HG03520 (cell line): ENCODE measurements at regions not wholly inside any gene's neighbourhood (a gene's known extent, or its start where the extent isn't known, plus 50 kb on each side); places are given as distances from the start of the nearest gene placed in this dataset.
"Not testable (repeated sequence)": the region's sequence is repeated elsewhere in the genome, so short reads cannot be mapped to it uniquely, and the experiment has no call there.

Source experiments
- ATAC-seq: cut with Tn5 transposase; IDR thresholded peaks from one replicate; pipeline ENCODE4 v1.9.1; 2021; ENCODE audit warnings: mild to moderate bottlenecking, moderate library complexity; ENCODE audit not compliant: unreplicated experiment

DNA sequence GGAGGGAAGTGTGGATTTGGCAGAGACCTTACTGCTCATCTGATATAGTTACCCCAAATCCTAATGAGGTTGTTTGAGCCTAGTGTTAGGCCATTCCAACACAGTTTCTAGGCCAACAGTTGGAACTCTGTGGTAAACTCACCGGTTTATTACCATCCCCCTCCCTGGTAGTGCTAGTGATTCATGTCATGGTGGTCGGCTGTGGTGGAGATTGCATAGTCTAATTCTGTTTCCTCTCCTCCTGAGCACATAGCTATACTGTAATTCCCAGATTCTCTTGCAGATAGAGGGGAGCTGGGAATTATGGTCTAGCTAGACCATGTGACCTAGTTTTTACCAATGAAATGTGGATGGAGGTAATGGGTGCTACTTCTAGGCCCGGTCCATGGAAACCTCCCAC, 123.7 kb upstream of the KIF26B start:
- no peak for ATAC-seq

DNA sequence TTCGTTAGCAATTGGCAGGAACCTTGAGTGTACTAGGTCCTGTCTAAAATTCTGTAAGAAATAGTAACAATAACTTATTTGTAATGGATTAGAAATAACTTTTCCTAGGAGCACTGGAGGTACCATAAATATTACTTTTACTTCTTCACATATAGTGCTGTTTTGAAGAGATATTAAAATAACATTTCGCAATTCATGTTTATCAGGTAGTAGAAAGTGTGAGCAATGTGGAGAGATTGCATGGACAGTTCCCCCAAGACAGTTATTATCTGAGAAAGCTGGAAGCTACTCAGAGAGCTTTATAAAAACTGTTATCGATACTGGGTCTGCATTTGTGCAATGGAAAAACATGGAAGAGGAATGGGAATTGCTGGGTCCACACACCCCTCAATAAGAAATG, 128.5 kb upstream of the KIF26B start:
- ATAC-seq: no peak

DNA sequence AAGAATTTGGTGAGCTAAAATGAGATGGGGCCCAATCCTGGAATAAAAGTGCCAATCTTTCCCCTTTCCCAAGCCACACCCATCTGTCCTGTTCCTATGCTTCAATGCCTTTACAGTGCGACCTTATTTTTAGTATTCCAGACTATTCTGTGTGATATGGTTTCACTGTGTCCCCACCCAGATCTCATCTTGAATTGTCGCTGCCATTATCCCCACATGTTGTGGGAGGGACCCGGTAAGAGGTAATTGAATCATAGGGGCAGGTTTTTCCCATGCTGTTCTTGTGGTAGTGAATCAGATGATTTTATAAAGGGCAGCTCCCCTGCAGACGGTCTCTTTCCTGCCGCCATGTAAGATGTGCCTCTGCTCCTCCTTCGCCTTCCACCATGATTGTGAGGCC, 129.3 kb upstream of the KIF26B start:
- no peak for ATAC-seq

DNA sequence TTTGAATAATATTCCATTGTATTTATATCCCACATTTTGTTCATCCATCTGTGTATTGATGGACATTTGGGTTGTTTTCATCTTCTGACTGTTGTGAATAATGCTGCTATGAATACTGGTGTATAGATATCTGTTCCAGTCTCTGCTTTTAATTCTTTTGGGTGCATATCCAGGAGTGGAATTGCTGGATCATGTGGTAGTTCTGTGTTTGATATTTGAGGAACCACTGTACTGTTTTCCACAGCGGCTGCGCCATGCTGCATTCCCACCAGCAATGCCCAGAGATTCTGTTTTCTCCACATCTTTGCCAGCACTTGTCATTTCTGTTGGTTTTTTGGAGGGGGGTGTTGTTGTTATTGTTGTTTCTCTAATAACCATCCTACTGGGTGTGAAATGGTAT, 131.6 kb upstream of the KIF26B start:
- no peak for ATAC-seq

DNA sequence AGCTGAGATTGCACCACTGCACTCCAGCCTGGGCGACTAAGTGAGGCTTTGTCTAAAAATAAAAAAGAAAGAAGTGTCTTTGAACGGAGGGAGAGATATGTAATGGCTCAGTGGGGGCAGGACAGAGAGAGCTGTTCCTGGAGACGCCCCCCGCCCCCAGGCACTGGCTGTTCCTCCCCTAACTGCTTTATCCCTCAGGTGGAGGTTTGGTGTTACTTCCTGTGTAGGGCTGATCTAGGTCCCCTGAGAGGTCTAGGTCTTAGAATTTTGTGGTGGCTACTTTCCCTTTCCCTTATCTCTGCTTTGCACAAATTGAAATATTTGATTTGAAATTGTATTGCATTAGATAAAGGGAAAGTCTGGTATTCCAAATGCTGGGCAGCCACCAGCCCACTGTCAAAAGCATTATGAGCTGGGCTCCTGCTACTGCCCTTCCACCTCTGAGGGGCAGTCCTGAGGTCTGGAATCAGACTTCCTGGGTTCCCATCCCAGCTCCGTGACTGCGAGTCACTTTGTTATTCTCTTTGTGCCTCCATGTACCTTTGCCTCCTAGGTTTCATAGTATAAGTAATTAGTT, 134.8 kb upstream of the KIF26B start:
- ATAC-seq: no peak

DNA sequence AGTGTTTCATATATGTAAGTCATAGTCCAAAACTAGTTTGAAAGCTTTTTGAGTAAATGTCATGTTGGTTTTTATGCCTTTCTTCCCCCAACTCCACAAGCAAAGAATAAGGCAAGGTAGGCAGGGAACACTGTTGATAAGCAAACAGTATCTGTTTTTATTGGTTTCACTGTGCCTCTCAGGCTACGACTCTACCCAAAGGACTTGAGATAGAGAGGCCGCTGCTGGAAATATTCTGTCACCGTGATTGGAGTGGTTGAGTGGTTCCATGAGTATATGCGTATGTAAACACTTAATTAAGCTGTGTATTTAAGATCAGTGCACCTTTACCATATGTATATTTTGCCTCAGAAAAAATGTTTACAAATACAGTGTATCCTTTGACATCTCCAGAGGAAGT, 138.1 kb upstream of the KIF26B start:
- ATAC-seq: no peak

DNA sequence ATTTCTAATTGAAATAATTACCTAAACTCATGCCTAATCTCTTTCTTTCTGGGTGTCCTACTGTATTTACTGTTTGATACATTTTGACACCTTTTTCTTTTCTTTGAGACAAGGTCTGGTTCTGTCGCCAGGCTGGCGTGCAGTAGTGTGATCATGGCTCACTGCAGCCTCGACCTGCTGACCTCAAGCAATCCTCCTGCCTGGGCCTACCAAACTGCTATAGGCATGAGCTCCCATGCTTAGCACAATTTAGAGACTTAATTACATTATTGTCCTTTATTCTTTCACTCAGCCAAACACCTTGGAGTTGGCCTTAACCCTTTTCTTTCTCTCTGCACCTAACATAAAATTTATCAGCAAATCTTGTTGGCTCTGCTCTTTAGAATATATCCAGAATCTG, 139.8 kb upstream of the KIF26B start:
- no peak for ATAC-seq

DNA sequence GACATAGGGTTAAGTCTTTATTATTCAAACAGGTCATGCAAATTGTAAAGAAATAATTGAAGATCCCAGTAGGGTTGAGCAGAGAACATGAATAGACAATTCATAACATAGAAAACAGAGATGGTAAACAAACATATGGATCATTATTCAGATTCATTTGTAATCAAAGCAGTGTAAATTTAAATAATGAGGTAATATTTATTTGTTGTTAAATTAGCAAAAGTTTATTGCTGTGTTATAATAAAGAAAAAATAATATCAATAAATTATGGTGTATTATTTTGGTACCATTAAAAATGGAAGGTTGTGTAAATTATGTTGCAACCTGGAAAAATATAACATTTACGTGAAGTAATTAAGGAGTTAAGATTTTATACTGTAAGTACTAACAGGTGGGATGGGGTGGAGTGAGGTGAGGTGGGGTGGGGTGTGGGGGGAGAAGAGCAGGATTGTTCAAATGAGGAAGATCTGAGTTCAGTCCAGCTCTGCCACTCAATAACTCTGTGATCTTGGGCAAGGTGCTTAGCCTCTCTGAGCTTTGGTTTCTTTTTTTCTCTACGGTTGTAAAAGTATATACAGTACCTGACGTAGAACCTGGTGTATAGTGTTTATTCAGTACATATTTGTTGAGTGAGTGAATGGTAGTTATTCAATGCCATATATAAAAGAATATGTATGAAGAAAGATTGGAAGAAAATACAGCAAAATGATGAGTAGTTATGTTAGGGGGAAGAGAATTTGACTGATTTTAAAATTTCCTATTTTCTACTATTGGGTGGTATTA, 140.3 kb upstream of the KIF26B start:
- no peak for ATAC-seq

DNA sequence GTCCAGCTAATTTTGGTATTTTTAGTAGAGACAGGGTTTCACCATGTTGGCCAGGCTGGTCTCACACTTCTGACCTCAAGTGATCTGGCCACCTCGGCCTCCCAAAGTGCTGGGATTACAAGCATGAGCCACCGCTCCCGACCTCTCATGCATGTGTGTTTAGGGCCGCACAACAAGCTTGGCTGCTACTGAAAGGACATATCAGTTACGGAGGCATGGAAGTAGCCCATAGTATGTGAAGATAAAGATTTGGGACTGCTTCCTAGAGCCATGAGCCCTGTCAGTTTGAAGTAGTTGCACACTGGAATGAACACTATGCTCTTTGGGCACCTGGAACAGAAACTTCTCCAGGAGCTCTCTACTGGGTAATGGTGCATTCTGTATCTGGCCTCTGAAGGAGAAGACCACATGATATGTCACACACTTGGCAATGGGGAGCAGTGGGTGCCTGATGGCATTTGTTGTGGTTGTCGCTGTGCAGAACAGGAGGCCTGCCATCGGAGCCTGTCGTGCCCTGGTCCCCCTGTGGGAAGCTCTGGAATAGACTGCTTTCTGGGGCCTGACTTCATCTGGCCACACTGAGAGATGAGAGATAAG, 144.7 kb upstream of the KIF26B start:
- ATAC-seq: no peak

DNA sequence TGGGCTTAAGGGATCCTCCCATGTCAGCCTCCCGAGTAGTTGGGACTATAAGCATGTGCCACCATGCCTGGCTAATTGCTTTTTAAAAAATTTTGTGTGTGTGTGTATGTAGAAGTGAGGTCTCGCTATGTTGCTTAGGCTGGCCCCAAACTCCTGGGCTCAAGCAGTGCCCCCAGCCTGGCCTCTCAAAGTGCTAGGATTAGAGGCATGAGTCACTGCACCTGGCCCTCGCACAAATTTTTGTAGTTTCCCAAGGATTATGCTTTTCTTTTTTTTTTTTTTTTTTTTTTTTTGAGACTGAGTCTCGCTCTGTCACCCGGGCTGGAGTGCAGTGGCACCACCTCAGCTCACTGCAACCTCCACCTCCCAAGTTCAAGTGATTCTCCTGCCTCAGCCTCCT, 144.4 kb upstream of the HNRNPU start:
- ATAC-seq: no peak

DNA sequence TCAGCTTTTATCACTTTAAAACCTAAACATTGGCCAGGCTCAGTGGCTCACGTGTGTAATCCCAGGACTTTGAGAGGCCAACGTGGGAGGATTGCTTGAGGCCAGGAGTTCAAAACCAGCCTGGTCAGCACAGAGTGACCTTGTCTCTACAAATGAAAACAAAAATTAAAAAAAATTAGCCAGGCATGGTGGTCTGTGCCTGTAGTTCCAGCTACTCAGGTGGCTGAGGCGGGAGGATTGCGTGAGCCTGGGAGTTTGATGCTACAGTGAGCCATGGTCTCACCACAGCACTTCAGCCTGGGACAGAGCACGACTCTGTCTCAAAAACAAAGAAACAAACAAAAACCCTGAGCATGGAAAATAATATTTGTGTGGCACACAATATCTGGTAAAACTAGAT, 143.5 kb upstream of the HNRNPU start:
- no peak for ATAC-seq

DNA sequence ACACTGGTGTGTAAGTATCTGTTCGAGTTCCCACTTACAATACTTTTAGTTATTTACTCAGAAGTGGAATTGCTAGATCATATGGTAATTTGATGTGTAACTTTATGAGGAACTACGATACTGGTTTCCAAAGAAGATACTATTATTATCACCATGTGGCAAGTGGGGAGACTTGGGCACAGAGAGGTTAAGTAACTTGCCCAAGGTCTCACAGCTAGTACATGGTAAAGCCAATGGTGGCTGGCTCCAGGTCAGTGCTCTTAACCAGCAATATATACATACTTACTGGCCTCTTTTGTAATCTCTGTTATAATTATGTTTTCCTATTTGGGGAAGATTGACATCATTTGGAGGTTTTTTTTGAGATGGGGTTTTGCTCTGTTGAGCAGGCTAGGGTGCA, 138.9 kb upstream of the HNRNPU start:
- no peak for ATAC-seq

DNA sequence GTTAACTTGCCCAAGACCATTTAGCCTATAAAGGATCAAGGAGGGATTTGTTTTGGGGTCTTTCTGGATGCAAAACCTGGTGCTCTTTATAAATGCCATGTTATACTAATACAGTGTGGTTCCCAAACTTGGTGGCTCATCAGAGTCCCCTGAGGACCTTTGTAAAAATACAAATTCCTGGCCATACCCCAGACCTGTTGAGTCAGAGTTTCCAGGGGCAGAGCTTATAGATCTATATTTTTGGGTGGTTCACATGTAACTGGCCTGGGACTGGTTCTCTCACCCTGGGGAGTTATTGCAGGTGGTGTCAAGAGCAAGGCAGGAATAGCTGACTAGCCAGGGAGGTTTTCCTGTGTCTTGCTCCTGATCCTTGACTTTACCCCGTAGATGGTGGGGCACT, 136.9 kb upstream of the HNRNPU start:
- no peak for ATAC-seq

DNA sequence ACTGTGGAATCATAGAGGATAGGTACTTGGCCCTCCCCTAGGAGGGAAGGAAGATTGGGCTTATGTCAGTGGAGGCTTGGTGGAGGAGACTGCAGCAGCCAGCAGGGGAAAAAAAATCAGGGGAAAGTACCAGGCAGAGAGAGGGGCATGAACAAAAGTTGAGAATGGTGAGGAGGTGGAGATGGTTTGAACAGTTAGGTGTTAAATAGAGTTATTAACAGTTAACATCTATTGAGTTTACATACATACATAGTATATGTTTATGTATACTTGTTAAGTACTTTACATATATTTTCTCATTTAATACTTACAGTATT, 136.5 kb upstream of the HNRNPU start:
- no peak for ATAC-seq

DNA sequence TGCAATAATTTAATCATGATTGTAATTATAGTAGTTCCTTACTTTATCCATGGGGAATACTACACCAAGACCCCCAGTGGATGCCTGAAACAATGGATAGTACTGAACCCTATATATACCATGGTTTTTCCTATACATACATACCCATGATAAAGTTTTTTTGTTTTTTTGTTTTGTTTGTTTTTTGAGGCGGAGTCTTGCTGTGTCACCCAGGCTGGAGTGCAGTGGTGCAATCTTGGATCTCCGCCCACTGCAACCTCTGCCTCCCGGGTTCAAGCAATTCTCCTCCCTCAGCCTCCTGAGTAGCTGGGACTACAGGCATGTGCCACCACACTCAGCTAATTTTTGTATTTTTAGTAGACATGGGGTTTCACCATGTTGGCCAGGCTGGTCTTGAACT, 135.3 kb upstream of the HNRNPU start:
- not testable (repeated sequence) for ATAC-seq

DNA sequence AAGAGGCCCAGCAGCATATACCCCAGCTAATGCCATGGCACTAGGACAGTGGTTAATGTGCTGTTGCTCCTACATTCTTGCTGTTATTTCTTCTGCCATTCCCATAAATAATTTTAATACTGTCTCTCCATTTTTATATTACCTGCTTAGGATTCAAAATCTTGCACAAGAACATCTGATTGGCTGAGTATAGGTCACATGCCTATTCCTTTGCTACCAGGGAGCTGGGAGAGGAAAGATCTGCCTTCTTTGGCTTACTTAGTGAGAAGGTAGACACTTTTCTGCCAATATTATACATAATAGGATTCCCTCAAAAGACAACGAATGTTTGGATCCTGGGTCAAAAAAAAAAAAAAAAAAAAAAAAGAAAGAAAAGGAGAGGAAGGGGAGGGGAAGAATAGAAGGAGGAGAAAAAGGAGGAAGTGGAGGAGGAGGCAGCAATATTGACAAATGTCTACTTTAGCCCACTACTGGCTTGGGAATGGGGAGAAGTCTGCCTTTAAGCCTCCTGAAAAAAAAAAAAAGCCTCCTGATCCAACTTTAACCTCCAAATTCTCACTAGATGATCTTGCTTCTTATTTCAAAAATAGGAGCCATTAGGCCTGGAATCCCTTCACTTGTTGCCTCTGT, 134.5 kb upstream of the HNRNPU start:
- no peak for ATAC-seq

DNA sequence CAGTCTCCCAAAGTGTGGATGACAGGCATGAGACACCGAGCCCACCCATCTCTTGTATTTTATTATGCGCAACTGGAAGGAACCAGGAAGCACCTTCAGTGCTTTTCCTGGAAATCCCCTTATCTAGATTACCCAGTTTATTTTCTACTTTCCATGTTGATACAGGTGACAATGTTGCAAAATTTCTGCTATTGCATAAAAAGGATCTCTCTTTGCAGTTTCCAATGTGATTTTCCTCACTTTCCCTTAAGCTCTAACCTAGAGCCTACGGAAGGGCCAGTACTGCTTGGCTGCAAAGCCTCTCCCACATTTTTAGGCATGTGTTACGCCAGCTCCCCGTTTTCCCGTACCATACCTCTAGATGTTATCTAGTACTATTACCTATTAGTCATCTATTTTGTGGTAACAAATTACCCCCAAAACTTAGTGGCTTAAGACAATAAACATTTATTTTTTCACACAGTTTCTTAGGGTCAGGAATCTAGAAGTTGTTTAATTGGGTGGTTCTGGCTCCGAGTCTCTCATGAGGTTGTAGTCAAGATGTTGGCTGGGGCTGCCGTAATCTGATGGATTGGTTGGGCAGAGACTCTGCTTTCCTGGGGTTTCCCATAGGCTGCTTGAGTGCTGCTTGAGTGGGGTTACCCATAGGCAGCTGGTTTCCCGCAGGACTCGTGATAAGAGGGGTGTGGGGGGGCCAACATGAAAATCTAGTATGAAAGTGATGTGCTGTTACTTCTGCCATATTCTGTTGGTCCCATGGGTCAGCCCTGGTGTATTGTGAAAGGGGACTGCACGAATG, 131.5 kb upstream of the HNRNPU start:
- ATAC-seq: no peak

DNA sequence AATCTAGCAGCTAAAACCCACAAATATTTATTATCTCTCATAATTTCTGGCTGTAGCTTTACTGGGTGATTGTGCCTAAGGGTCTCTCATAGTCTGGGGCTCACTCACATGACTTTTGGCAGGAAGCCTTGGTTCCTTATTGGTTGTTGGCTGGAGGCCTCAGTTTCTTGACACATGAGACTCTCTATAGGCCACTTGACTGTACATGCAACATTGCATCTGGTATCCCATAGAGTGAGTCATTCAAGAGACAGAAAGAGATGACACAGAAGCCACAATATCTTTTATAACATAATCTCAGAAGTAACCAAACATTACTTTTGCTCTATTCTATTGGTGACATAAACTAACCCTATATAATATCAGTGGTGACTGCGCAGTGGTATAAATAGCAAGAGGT, 128.5 kb upstream of the HNRNPU start:
- no peak for ATAC-seq

DNA sequence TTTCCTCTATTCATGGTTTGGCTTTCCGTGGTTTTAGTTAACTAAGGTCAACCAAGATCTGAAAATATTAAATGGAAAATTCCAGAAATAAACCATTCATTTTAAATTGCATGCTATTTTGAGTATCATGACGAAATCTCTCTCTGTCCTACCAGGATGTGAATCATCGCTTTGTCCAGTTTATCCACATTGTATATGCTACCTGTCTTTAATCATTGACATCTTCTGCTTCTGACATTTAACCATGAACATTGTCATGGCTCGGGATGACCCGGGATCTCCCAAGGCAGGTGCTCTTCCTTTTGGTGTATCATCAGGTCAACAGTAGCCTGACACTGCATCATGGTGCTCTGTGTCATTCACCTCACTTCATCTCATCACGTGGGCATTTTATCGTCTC, 125.5 kb upstream of the HNRNPU start:
- ATAC-seq: no peak

DNA sequence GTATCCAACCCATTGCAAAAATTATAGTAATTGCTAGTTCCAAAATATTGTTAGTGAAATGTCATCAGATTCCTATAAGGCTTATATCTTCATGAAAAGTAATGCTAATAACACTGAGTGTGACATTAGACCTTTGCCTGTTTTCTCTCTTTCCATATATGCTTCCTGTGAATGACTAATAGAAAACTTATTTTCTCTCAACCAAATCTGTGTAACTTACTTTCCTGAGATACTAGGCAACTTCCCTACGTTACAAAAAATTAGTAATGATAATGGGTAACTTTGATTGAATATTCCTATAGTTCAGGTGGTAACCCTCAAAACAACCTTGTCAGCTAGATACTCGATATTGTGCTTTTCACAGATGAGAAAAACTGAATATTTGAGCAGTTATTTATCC, 124.2 kb upstream of the HNRNPU start:
- ATAC-seq: no peak

DNA sequence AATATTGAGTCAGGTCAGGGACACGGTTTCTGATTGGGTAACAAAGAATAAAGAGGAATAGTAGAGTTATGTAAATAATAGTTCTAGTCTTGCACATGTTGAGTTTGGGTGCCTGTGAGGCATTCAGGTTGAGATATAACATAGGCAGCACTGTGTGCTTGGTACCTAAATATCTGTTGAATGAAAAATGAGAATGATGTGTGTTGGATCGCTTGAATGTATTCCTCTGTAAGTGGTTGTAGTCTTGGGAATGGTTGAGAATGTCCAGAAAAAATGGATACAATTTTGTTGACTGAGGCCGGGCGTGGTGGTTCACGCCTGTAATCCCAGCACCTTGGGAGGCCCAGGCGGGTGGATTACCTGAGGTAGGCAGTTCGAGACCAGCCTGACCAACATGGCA, 116.3 kb upstream of the HNRNPU start:
- ATAC-seq: no peak

DNA sequence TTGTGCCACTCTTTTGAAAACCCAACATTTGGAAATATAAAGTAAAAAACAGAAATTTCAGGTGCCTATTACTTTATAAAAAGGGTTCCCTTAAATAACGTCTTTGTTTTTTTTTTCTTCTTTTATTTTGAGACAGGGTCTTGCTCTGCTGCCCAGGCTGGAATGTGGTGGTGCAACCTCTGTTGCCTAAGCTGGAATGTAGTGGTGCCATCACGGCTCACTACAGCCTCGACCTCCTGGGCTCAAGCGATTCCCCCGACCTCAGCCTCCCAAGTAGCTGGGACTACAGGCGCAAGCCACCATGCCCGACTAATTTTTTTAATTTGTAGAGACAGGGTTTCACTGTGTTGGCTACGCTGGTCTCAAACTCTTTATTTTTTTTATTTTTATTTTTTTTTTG, 110.2 kb upstream of the HNRNPU start:
- ATAC-seq: no peak
